HG03342 (cell line): ENCODE measurements at regions not wholly inside any gene's neighbourhood (a gene's known extent, or its start where the extent isn't known, plus 50 kb on each side); places are given as distances from the start of the nearest gene placed in this dataset.

Source experiments
- ATAC-seq: cut with Tn5 transposase; IDR thresholded peaks from one replicate; pipeline ENCODE4 v1.9.1; 2021; ENCODE audit warnings: mild to moderate bottlenecking, moderate library complexity; ENCODE audit not compliant: unreplicated experiment

- no peak for ATAC-seq
Observed at GRCh38 chr18:72948439-72948838, 80.7 kb upstream of the NETO1 start.

GRCh38 chr18:72942766-72943165, 75.0 kb upstream of the NETO1 start:
- ATAC-seq = no peak

GRCh38 chr18:72940986-72941385, 73.2 kb upstream of the NETO1 start:
- ATAC-seq = no peak

- no peak for ATAC-seq
Observed at GRCh38 chr18:72940509-72940908, 72.7 kb upstream of the NETO1 start.

GRCh38 chr18:72935744-72936143, 68.0 kb upstream of the NETO1 start:
- no peak for ATAC-seq

GRCh38 chr18:72922895-72923294, 55.1 kb upstream of the NETO1 start:
- ATAC-seq = no peak
